IPS-15b (cell line): ENCODE measurements at regions not wholly inside any gene's neighbourhood (a gene's known extent, or its start where the extent isn't known, plus 50 kb on each side); places are given as distances from the start of the nearest gene placed in this dataset.

ENCODE experiments used
- H3K27me3 ChIP-seq: one replicate; pipeline ENCODE4 v1.6.1; 2013; ENCODE audit warnings: low read length; ENCODE audit not compliant: control insufficient read depth, insufficient read depth
- H3K36me3 ChIP-seq: one replicate; pipeline ENCODE4 v1.6.1; 2013; ENCODE audit warnings: low read length; ENCODE audit not compliant: control insufficient read depth, insufficient read depth
- H3K4me1 ChIP-seq: one replicate; pipeline ENCODE4 v1.6.1; 2013; ENCODE audit warnings: mild to moderate bottlenecking, low read length; ENCODE audit not compliant: control insufficient read depth, insufficient read depth
- H3K4me3 ChIP-seq: one replicate; pipeline ENCODE4 v1.5.1; 2013; ENCODE audit warnings: low read depth, low read length
- H3K9ac ChIP-seq: one replicate; pipeline ENCODE4 v1.6.1; 2013; ENCODE audit warnings: low read depth, mild to moderate bottlenecking, low read length
- H3K9me3 ChIP-seq: one replicate; pipeline ENCODE4 v1.6.1; 2013; ENCODE audit warnings: mild to moderate bottlenecking, low read length; ENCODE audit not compliant: control insufficient read depth, insufficient read depth

GRCh38 chr2:6017736-6018286 lies 325.6 kb downstream of the SOX11 start:
- Histone ChIP-seq H3K36me3 (no peaks in the 10 kb centered on the region), H3K9ac (no peak overlapping the region), H3K9me3 (no peaks in the 10 kb centered on the region), H3K27me3 (no peaks in the 10 kb centered on the region), H3K4me1 (no peaks in the 10 kb centered on the region), H3K4me3 (no peak overlapping the region)

- no peaks in the 10 kb centered on the region for H3K4me1 ChIP-seq
- H3K9me3 ChIP-seq, result no peaks in the 10 kb centered on the region
- no peaks in the 10 kb centered on the region for H3K27me3 ChIP-seq
- H3K4me3 ChIP-seq, result no peak overlapping the region
- no peak overlapping the region for H3K9ac ChIP-seq
- H3K36me3 ChIP-seq, result no peaks in the 10 kb centered on the region
Observed at GRCh38 chr2:6024229-6024628, 332.0 kb downstream of the SOX11 start.

- H3K4me3 ChIP-seq, result no peak overlapping the region
- no peaks in the 10 kb centered on the region for H3K9me3 ChIP-seq
- no peaks in the 10 kb centered on the region for H3K36me3 ChIP-seq
- no peaks in the 10 kb centered on the region for H3K4me1 ChIP-seq
- no peaks in the 10 kb centered on the region for H3K27me3 ChIP-seq
- H3K9ac ChIP-seq, result no peak overlapping the region
Observed at GRCh38 chr2:6024784-6025183, 332.6 kb downstream of the SOX11 start.

GRCh38 chr2:6025391-6025790 lies 333.2 kb downstream of the SOX11 start:
- H3K27me3 ChIP-seq, result no peaks in the 10 kb centered on the region
- H3K9me3 ChIP-seq, result no peaks in the 10 kb centered on the region
- no peaks in the 10 kb centered on the region for H3K36me3 ChIP-seq
- no peak overlapping the region for H3K9ac ChIP-seq
- H3K4me3 ChIP-seq, result no peak overlapping the region
- H3K4me1 ChIP-seq, result no peaks in the 10 kb centered on the region

GRCh38 chr2:6027066-6027465 lies 334.9 kb downstream of the SOX11 start:
- Histone ChIP-seq H3K4me3 (no peak overlapping the region), H3K27me3 (no peaks in the 10 kb centered on the region), H3K9ac (no peak overlapping the region), H3K4me1 (no peaks in the 10 kb centered on the region), H3K36me3 (no peaks in the 10 kb centered on the region), H3K9me3 (no peaks in the 10 kb centered on the region)

- Histone ChIP-seq H3K36me3 (no peaks in the 10 kb centered on the region), H3K9me3 (no peaks in the 10 kb centered on the region), H3K4me1 (no peaks in the 10 kb centered on the region), H3K27me3 (no peaks in the 10 kb centered on the region), H3K9ac (no peak overlapping the region), H3K4me3 (no peak overlapping the region)
Observed at GRCh38 chr2:6031200-6031867, 339.1 kb downstream of the SOX11 start.

GRCh38 chr2:6036211-6036610 lies 344.0 kb downstream of the SOX11 start:
- no peaks in the 10 kb centered on the region for H3K27me3 ChIP-seq
- no peaks in the 10 kb centered on the region for H3K36me3 ChIP-seq
- no peaks in the 10 kb centered on the region for H3K9me3 ChIP-seq
- H3K4me1 ChIP-seq, result no peaks in the 10 kb centered on the region
- H3K9ac ChIP-seq, result no peak overlapping the region
- H3K4me3 ChIP-seq, result no peak overlapping the region

- no peak overlapping the region for H3K4me3 ChIP-seq
- no peaks in the 10 kb centered on the region for H3K36me3 ChIP-seq
- H3K27me3 ChIP-seq, result no peaks in the 10 kb centered on the region
- H3K9ac ChIP-seq, result no peak overlapping the region
- no peaks in the 10 kb centered on the region for H3K9me3 ChIP-seq
- no peaks in the 10 kb centered on the region for H3K4me1 ChIP-seq
Observed at GRCh38 chr2:6043238-6043637, 351.1 kb downstream of the SOX11 start.

- H3K9ac ChIP-seq, result no peak overlapping the region
Observed at GRCh38 chr2:6052649-6053048, 360.5 kb downstream of the SOX11 start.

GRCh38 chr2:6053743-6054142 lies 361.6 kb downstream of the SOX11 start:
- H3K36me3 ChIP-seq, result no peaks in the 10 kb centered on the region
- H3K9me3 ChIP-seq, result no peaks in the 10 kb centered on the region
- H3K27me3 ChIP-seq, result no peaks in the 10 kb centered on the region
- no peak overlapping the region for H3K4me3 ChIP-seq
- no peaks in the 10 kb centered on the region for H3K4me1 ChIP-seq
- H3K9ac ChIP-seq, result no peak overlapping the region

More at GRCh38 chr2:6052649-6053048, 360.5 kb downstream of the SOX11 start:
- Histone ChIP-seq H3K4me3 (no peak overlapping the region), H3K27me3 (no peaks in the 10 kb centered on the region), H3K9me3 (no peaks in the 10 kb centered on the region), H3K4me1 (no peaks in the 10 kb centered on the region), H3K36me3 (no peaks in the 10 kb centered on the region)

- H3K9me3 ChIP-seq, result no peaks in the 10 kb centered on the region
- H3K9ac ChIP-seq, result no peak overlapping the region
- H3K27me3 ChIP-seq, result no peaks in the 10 kb centered on the region
Observed at GRCh38 chr2:6054161-6054671, 362.0 kb downstream of the SOX11 start.

GRCh38 chr2:6060992-6061663 lies 368.9 kb downstream of the SOX11 start:
- Histone ChIP-seq H3K4me3 (no peak overlapping the region), H3K9ac (no peak overlapping the region), H3K9me3 (no peaks in the 10 kb centered on the region)

More at GRCh38 chr2:6054161-6054671, 362.0 kb downstream of the SOX11 start:
- no peaks in the 10 kb centered on the region for H3K36me3 ChIP-seq
- no peak overlapping the region for H3K4me3 ChIP-seq
- H3K4me1 ChIP-seq, result no peaks in the 10 kb centered on the region

More at GRCh38 chr2:6060992-6061663, 368.9 kb downstream of the SOX11 start:
- H3K27me3 ChIP-seq, result no peaks in the 10 kb centered on the region
- no peaks in the 10 kb centered on the region for H3K36me3 ChIP-seq
- H3K4me1 ChIP-seq, result no peaks in the 10 kb centered on the region
